Common myeloid progenitor, CD34-positive (primary cell): ENCODE measurements at regions not wholly inside any gene's neighbourhood (a gene's known extent, or its start where the extent isn't known, plus 50 kb on each side); places are given as distances from the start of the nearest gene placed in this dataset.

ENCODE experiments used
- CTCF ChIA-PET: fragments of 350-600 bp; sonication (Branson Sonifier 250); formaldehyde crosslinking; loops from one replicate; lab custom pipeline; 2021; ENCODE audit warnings: antibody characterized with exemption; lab: Charles Lee
- POLR2A ChIA-PET: fragments of 350-600 bp; sonication (Branson Sonifier 250); formaldehyde crosslinking; loops from one replicate; lab custom pipeline; 2021; ENCODE audit warnings: antibody characterized with exemption; lab: Charles Lee
- DNase-seq, 3 donors: peaks; one replicate each; pipeline versions ENCODE4 v3.0.0 to v3.0.0-alpha.2; 2013
- H3K27ac ChIP-seq, 2 experiments: 1 replicate in 1 of 2; 2 replicates in 1 of 2; pipeline ENCODE4 v1.7.0; 2013; ENCODE audit warnings: inconsistent platforms in 2 of 2, low read length in 2 of 2, mild to moderate bottlenecking in 2 of 2, low read depth in 1 of 2, moderate library complexity in 1 of 2; ENCODE audit not compliant: severe bottlenecking in 2 of 2, insufficient read depth in 1 of 2, poor library complexity in 1 of 2
- H3K27me3 ChIP-seq, 5 experiments: replicated peaks in 2 of 5; 1 replicate in 3 of 5; 2 replicates in 2 of 5; pipeline versions ENCODE4 v1.6.1 to v1.7.0; 2013; ENCODE audit warnings: low read length in 4 of 5, mild to moderate bottlenecking in 2 of 5, moderate library complexity in 2 of 5, inconsistent platforms in 1 of 5; ENCODE audit not compliant: insufficient read depth in 5 of 5, control insufficient read depth in 4 of 5
- H3K36me3 ChIP-seq, 4 experiments: 1 replicate in 2 of 4; 2 replicates in 2 of 4; pipeline versions ENCODE4 v1.6.1 to v1.7.0; 2013; ENCODE audit warnings: low read length in 3 of 4, control low read depth in 1 of 4, mild to moderate bottlenecking in 1 of 4; ENCODE audit not compliant: control insufficient read depth in 4 of 4, insufficient read depth in 4 of 4
- H3K4me1 ChIP-seq, 4 experiments: 1 replicate in 3 of 4; 2 replicates in 1 of 4; pipeline versions ENCODE4 v1.6.1 to v1.7.1; 2013; ENCODE audit warnings: low read length in 3 of 4, mild to moderate bottlenecking in 3 of 4, control low read depth in 1 of 4, inconsistent platforms in 1 of 4, moderate library complexity in 1 of 4; ENCODE audit not compliant: control insufficient read depth in 4 of 4, insufficient read depth in 4 of 4; ENCODE audit errors: control extremely low read depth in 1 of 4
- H3K4me3 ChIP-seq, 7 experiments: 1 replicate in 4 of 7; 2 replicates in 3 of 7; pipeline versions ENCODE4 v1.5.1 to v1.7.0; 2013; ENCODE audit warnings: mild to moderate bottlenecking in 7 of 7, low read length in 6 of 7, moderate library complexity in 6 of 7, inconsistent platforms in 2 of 7, low read depth in 2 of 7, control low read depth in 1 of 7; ENCODE audit not compliant: insufficient read depth in 4 of 7, control insufficient read depth in 1 of 7; ENCODE audit errors: extremely low read depth in 1 of 7
- H3K9me3 ChIP-seq, 5 experiments: 1 replicate in 4 of 5; 2 replicates in 1 of 5; pipeline versions ENCODE4 v1.6.1 to v1.7.1; 2013; ENCODE audit warnings: low read length in 4 of 5, mild to moderate bottlenecking in 2 of 5, inconsistent platforms in 1 of 5, low read depth in 1 of 5, moderate library complexity in 1 of 5; ENCODE audit not compliant: control insufficient read depth in 4 of 5, insufficient read depth in 2 of 5; ENCODE audit errors: control extremely low read depth in 1 of 5
- whole genome bisulfite sequencing: methylation state at CpG from one replicate; pipeline ENCODE4 v1.1.5; 2013; ENCODE audit not compliant: insufficient coverage; 5-methylcytosine and 5-hydroxymethylcytosine counted together

DNA sequence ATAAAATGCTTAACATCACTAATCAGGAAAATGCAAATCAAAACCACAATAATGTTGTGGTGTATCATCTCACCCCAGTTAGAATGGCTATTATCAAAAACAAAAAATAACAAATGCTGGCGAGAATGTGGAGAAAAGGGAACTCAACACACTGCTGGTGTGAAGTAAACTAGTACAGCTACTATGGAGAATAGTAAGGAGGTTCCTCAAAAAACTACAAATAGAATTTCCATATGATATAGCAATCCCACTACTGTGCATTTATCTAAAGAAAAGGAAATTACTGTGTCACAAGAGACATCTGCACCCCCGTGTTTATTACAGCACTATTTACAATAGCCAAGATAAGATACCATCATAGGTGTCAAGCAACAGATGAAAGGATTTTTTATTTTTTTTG, 214.5 kb upstream of the RASA1 start:
- Histone ChIP-seq H3K9me3 (peaks cover 0 to 21% (median 6%) of the 10 kb centered on the region in 5 experiments), H3K4me3 (no peak overlapping the region), H3K4me1 (no peaks in the 10 kb centered on the region), H3K36me3 (no peaks in the 10 kb centered on the region), H3K27me3 (no peaks in the 10 kb centered on the region), H3K27ac (no peak overlapping the region)
- ChIA-PET POLR2A (no interaction called here), CTCF (no interaction called here)
- no CpG with 5 or more reads among the region's 2 CpGs for WGBS
- DNase-seq, result no peak

DNA sequence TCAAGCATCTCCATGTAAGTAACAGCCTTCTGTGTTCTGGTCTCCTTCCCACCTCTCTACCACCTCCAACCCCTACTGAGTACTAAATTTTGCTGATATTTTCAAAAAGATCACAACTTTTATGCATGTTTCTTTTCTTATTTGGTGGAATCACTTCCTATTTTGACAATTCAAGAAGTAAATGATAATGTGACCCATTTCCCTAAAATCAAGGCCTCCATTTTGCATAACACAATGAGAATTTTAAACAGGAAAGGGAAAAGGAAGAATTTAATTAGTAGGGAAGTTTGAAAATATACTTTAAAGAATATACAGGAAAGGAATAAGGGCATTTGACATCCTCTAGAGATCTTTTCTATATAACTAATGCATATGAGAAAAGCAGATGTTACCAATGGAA, 212.9 kb upstream of the RASA1 start:
- Histone ChIP-seq H3K27ac (no peak overlapping the region), H3K27me3 (no peaks in the 10 kb centered on the region), H3K4me1 (no peaks in the 10 kb centered on the region), H3K4me3 (no peak overlapping the region), H3K9me3 (peaks cover 0 to 8% (median 0%) of the 10 kb centered on the region in 5 experiments), H3K36me3 (no peaks in the 10 kb centered on the region)
- DNase-seq, result no peak
- CTCF ChIA-PET, result no interaction called here
- POLR2A ChIA-PET, result no interaction called here

DNA sequence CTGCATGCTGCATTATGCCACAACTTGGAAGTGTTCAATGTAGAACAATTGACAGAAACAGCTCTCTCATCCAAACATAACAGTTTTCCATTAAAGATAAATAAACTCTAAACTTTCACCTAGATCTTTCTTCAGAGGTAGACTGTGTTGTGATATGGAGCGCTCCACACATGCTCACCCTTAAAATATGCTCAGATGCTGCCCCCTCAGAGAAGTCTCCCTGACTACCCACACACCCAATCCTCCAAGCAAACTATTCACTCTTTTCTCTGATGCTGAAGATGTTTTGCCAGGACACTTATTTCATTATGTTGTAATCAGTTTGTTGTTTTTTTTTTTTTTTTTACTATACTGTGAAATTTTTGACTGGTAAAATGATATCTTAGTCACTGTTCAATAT, 206.6 kb upstream of the RASA1 start:
- ChIA-PET POLR2A (no interaction called here), CTCF (no interaction called here)
- DNase-seq, result no peak
- no peaks in the 10 kb centered on the region for H3K4me1 ChIP-seq
- H3K4me3 ChIP-seq, result no peak overlapping the region
- H3K9me3 ChIP-seq, result peaks cover 0 to 5% (median 2%) of the 10 kb centered on the region in 5 experiments
- WGBS, result no CpG with 5 or more reads among the region's 1 CpG
- no peaks in the 10 kb centered on the region for H3K36me3 ChIP-seq
- H3K27ac ChIP-seq, result no peak overlapping the region
- no peaks in the 10 kb centered on the region for H3K27me3 ChIP-seq

DNA sequence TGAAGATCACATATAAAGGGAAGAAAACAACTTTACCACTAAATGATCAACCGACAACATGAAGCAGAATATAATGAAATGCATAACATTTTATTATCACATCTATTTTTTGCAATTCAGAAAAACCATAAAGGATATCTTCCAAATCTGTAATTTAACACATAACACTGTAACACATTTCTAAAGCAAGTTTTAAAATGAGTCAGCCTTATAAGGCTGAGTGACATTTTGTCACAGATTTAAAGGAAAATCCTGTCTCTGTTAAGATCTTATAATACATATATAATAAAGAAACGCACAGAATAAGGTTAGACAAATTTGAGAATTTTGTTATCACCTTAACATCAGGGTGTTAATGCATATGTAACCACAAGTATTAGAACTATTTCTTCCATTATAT, 198.4 kb upstream of the RASA1 start:
- H3K4me3 ChIP-seq, result no peak overlapping the region
- no peak for DNase-seq
- no peak overlapping the region for H3K27ac ChIP-seq
- H3K27me3 ChIP-seq, result no peaks in the 10 kb centered on the region
- 100% methylated on average over 1 of the region's 2 CpGs for WGBS
- ChIA-PET CTCF (interaction anchor here (1.3 kb wide), 1 partner anchor 331 kb away, joined by 5 read pairs; no protein-coding TSS in a partner anchor), POLR2A (no interaction called here)
- H3K9me3 ChIP-seq, result no peaks in the 10 kb centered on the region
- no peaks in the 10 kb centered on the region for H3K4me1 ChIP-seq
- no peaks in the 10 kb centered on the region for H3K36me3 ChIP-seq

DNA sequence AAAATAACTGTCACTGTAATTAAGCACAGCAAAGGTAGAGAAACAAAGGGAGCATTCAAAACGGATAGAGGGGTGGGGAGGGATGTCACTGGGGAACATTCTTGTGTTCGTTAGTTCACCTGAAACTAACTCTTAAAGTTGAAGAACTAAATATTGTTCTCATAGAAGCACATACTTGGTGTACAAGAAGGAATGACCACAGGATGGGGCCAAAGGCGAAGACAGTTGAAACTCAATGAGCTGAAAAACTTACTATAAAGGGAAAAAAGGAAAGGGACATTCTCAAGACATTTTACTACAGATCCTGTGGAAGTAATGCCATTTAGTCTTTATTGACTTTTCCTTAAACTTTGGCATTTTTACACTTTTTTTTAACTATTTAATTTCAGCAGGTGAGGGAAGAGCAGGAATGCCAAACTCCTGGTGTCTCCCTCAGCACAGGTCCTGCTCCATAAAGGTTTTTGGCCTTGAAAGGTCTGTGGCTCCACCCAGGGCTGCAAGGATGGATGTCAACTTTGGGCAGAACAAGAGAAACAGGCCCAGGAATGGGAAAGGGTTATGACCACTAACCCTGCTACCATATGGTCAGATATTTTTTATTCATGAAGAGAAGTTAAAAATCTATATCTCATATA, 197.6 kb upstream of the RASA1 start:
- 90% methylated on average over 2 of the region's 3 CpGs for WGBS
- Histone ChIP-seq H3K27ac (no peak overlapping the region), H3K4me1 (peaks cover 0 to 6% (median 3%) of the 10 kb centered on the region in 4 experiments), H3K27me3 (no peaks in the 10 kb centered on the region), H3K4me3 (no peak overlapping the region), H3K9me3 (no peaks in the 10 kb centered on the region), H3K36me3 (no peaks in the 10 kb centered on the region)
- POLR2A ChIA-PET, result no interaction called here
- CTCF ChIA-PET, result interaction anchor here (0.6 to 1.5 kb wide), 3 partner anchors 10 to 334 kb away, joined by 3 to 5 read pairs (median 5); no protein-coding TSS in a partner anchor
- peak in 2 of 3 donors; percentile 45 to 60 for DNase-seq

DNA sequence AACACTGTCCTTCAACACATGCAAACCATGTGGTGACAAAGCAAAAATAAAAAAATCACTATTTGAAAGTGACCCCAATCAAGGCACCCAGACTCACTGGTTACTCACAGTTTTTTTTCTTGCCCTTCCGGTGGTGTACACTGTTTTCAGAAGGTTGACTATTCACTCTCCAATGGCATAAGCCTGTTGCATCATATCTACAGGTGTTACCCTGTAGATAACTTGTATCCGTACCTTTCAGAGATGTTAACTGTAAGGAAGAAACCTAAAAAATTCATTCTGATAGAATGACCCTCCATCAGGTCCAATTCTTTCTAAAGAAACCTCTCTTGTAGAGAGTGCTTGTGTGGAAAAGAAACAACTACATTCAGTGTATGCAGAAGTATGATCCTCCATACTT, 193.6 kb upstream of the RASA1 start:
- H3K9me3 ChIP-seq, result no peaks in the 10 kb centered on the region
- POLR2A ChIA-PET, result no interaction called here
- H3K27ac ChIP-seq, result no peak overlapping the region
- CTCF ChIA-PET, result interaction anchor here (1.5 kb wide), 1 partner anchor 311 kb away, joined by 3 read pairs; no protein-coding TSS in a partner anchor
- DNase-seq, result no peak
- no peak overlapping the region for H3K4me3 ChIP-seq
- 100% methylated on average over 1 of the region's 2 CpGs for WGBS
- no peaks in the 10 kb centered on the region for H3K36me3 ChIP-seq
- no peaks in the 10 kb centered on the region for H3K27me3 ChIP-seq
- H3K4me1 ChIP-seq, result peaks cover 4 to 25% (median 14%) of the 10 kb centered on the region in 4 experiments

DNA sequence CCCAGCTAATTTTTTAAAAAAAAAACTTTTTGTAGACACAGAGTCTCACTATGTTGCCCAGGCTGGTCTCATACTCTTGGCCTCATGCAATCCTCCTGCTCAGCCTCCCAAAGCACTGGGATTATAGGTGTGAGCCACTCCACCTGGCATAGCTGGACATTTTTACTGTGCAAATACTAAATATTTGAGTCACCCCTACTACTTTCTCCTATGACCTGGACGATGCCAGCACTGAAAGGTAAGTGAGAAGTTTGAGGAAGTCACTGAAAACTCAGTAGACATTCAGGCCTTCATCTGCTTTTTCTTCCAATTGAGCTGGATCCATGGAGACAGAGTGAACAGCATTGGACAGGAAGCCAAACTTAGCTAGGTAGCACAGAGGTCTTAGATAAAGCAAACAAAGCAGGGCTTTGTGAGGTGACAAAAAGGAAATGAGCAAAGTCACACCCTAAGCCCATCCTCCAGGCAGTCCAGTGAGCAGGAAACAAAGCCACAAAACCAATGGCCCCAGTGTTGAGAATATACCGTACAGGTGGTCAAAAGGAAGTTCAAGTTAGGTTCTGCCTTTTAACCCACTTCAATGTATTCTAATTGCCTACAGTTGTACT, 192.6 kb upstream of the RASA1 start:
- peak in 2 of 3 donors; percentile 21 to 45 for DNase-seq
- no peak overlapping the region for H3K27ac ChIP-seq
- no peaks in the 10 kb centered on the region for H3K36me3 ChIP-seq
- no peaks in the 10 kb centered on the region for H3K9me3 ChIP-seq
- no peaks in the 10 kb centered on the region for H3K27me3 ChIP-seq
- WGBS, result 33% methylated on average over 1 of the region's 2 CpGs
- POLR2A ChIA-PET, result no interaction called here
- no peak overlapping the region for H3K4me3 ChIP-seq
- CTCF ChIA-PET, result interaction anchor here (1.5 kb wide), 1 partner anchor 310 kb away, joined by 3 read pairs; no protein-coding TSS in a partner anchor
- H3K4me1 ChIP-seq, result peaks cover 4 to 35% (median 20%) of the 10 kb centered on the region in 4 experiments
